ENCODE measurements at regions not wholly inside any gene's neighbourhood (a gene's known extent, or its start where the extent isn't known, plus 50 kb on each side); places are given as distances from the start of the nearest gene placed in this dataset.
"Not testable (repeated sequence)": the region's sequence is repeated elsewhere in the genome, so short reads cannot be mapped to it uniquely, and the experiment has no call there.

GRCh38 chr9:41754822-41755221, 374.4 kb downstream of the CNTNAP3B start:
- not testable (repeated sequence) for H3K9me2 ChIP-seq (ENCODE audit: insufficient read depth, low read length); H3K9ac ChIP-seq (ENCODE audit: low read length); H3K9me3 ChIP-seq (ENCODE audit: low read length); H3F3A ChIP-seq (ENCODE audit: insufficient read depth, low read length, poor library complexity, severe bottlenecking); H3K27ac ChIP-seq (ENCODE audit: low read length); H3K4me2 ChIP-seq (ENCODE audit: low read length); H3K36me3 ChIP-seq (ENCODE audit: insufficient read depth, low read length); H3K4me3 ChIP-seq (ENCODE audit: low read length); H2AFZ ChIP-seq (ENCODE audit: low read depth, low read length); H4K20me1 ChIP-seq (ENCODE audit: insufficient read depth); H3K27me3 ChIP-seq (ENCODE audit: insufficient read depth, low read depth, low read length); H3K79me2 ChIP-seq (replicated peaks; ENCODE audit: insufficient read depth, low read length)

GRCh38 chr9:41754403-41754802, 374.8 kb downstream of the CNTNAP3B start:
- not testable (repeated sequence) for H3K79me2 ChIP-seq (replicated peaks; ENCODE audit: insufficient read depth, low read length); H3K9me3 ChIP-seq (ENCODE audit: low read length); H3F3A ChIP-seq (ENCODE audit: insufficient read depth, low read length, poor library complexity, severe bottlenecking); H3K9ac ChIP-seq (ENCODE audit: low read length); H3K27ac ChIP-seq (ENCODE audit: low read length); H4K20me1 ChIP-seq (ENCODE audit: insufficient read depth); H3K27me3 ChIP-seq (ENCODE audit: insufficient read depth, low read depth, low read length); H3K9me2 ChIP-seq (ENCODE audit: insufficient read depth, low read length); H3K4me3 ChIP-seq (ENCODE audit: low read length); H2AFZ ChIP-seq (ENCODE audit: low read depth, low read length); H3K36me3 ChIP-seq (ENCODE audit: insufficient read depth, low read length); H3K4me2 ChIP-seq (ENCODE audit: low read length)

DNA sequence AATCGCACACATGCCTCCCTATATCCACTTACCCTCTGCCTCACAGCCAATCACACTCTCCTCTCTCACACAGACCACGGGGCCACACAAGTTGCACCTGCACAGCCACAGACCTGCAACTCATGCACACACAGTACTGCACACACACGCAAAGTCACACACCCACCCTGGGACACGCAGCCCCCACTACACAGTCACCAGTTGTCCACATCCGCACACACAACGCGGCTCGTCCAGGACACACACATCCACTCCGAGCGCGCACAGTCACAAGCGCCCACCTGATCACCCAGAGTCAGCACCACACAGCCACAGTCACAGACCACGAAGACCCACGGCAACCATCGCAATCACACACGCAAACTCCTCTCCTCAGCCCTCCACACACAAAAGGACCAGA, 387.3 kb downstream of the CNTNAP3B start:
- H3K4me3 ChIP-seq (ENCODE audit: low read length); H3K79me2 ChIP-seq (replicated peaks; ENCODE audit: insufficient read depth, low read length); H3F3A ChIP-seq (ENCODE audit: insufficient read depth, low read length, poor library complexity, severe bottlenecking); H3K9ac ChIP-seq (ENCODE audit: low read length); H4K20me1 ChIP-seq (ENCODE audit: insufficient read depth); H3K9me3 ChIP-seq (ENCODE audit: low read length); H3K27ac ChIP-seq (ENCODE audit: low read length); H2AFZ ChIP-seq (ENCODE audit: low read depth, low read length); H3K27me3 ChIP-seq (ENCODE audit: insufficient read depth, low read depth, low read length); H3K36me3 ChIP-seq (ENCODE audit: insufficient read depth, low read length); H3K9me2 ChIP-seq (ENCODE audit: insufficient read depth, low read length); H3K4me2 ChIP-seq (ENCODE audit: low read length): not testable (repeated sequence)

DNA sequence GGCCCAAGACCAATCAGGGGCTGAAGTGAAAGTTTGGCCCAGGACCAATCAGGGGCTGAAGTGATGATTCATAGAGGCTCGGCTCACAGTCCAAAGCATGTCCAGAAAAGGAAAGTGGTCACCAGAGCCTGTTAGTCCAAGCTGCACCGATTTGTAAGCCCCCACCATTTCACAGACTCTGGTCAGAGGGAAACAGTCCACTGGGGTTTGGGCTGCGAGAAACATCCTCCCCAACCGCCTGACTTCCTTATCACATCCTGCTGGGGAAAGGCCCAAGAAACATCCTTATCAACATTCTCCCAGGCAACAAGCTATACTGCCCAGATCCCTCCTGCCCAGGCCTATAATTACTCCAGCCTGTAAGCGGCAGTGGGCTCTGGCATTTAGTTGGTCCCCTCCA, 388.1 kb downstream of the CNTNAP3B start:
- not testable (repeated sequence) for H3K27ac ChIP-seq (ENCODE audit: low read length); H3K79me2 ChIP-seq (replicated peaks; ENCODE audit: insufficient read depth, low read length); H3K36me3 ChIP-seq (ENCODE audit: insufficient read depth, low read length); H3K9me3 ChIP-seq (ENCODE audit: low read length); H3F3A ChIP-seq (ENCODE audit: insufficient read depth, low read length, poor library complexity, severe bottlenecking); H3K9me2 ChIP-seq (ENCODE audit: insufficient read depth, low read length); H2AFZ ChIP-seq (ENCODE audit: low read depth, low read length); H4K20me1 ChIP-seq (ENCODE audit: insufficient read depth); H3K4me3 ChIP-seq (ENCODE audit: low read length); H3K27me3 ChIP-seq (ENCODE audit: insufficient read depth, low read depth, low read length); H3K9ac ChIP-seq (ENCODE audit: low read length); H3K4me2 ChIP-seq (ENCODE audit: low read length)

GRCh38 chr9:41738681-41739080, 390.5 kb downstream of the CNTNAP3B start:
- H3K79me2 ChIP-seq (replicated peaks; ENCODE audit: insufficient read depth, low read length); H3K9me3 ChIP-seq (ENCODE audit: low read length); H3F3A ChIP-seq (ENCODE audit: insufficient read depth, low read length, poor library complexity, severe bottlenecking); H3K27me3 ChIP-seq (ENCODE audit: insufficient read depth, low read depth, low read length); H2AFZ ChIP-seq (ENCODE audit: low read depth, low read length); H3K27ac ChIP-seq (ENCODE audit: low read length); H4K20me1 ChIP-seq (ENCODE audit: insufficient read depth); H3K9ac ChIP-seq (ENCODE audit: low read length); H3K9me2 ChIP-seq (ENCODE audit: insufficient read depth, low read length); H3K4me3 ChIP-seq (ENCODE audit: low read length); H3K36me3 ChIP-seq (ENCODE audit: insufficient read depth, low read length); H3K4me2 ChIP-seq (ENCODE audit: low read length): not testable (repeated sequence)

DNA sequence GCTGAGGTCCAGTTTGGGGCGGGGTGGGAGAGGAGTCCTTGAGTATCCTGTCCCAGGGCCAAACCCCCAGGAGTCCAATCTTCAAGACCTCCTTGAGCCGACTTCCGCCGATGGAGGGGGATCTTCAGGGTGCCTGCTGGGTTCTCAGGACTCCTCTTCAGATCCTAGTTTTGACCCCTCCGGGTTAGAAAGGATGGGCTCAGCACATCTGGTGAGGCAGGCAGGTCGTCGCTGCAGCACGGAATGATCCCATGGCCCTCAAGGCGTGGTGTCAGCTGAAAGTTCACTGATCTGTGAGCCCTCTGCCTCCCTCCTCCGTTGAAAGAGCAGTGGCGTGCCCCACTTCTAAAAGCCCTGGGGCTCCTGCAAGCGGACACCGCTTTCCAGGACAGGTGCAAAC, 430.0 kb downstream of the CNTNAP3B start:
- not testable (repeated sequence) for H3K36me3 ChIP-seq (ENCODE audit: insufficient read depth, low read length); H3K9me2 ChIP-seq (ENCODE audit: insufficient read depth, low read length); H3K9me3 ChIP-seq (ENCODE audit: low read length); H3K4me3 ChIP-seq (ENCODE audit: low read length); H3K27me3 ChIP-seq (ENCODE audit: insufficient read depth, low read depth, low read length); H3K27ac ChIP-seq (ENCODE audit: low read length); H3K79me2 ChIP-seq (replicated peaks; ENCODE audit: insufficient read depth, low read length); H3K9ac ChIP-seq (ENCODE audit: low read length); H3K4me2 ChIP-seq (ENCODE audit: low read length); H4K20me1 ChIP-seq (ENCODE audit: insufficient read depth); H2AFZ ChIP-seq (ENCODE audit: low read depth, low read length); H3F3A ChIP-seq (ENCODE audit: insufficient read depth, low read length, poor library complexity, severe bottlenecking)

DNA sequence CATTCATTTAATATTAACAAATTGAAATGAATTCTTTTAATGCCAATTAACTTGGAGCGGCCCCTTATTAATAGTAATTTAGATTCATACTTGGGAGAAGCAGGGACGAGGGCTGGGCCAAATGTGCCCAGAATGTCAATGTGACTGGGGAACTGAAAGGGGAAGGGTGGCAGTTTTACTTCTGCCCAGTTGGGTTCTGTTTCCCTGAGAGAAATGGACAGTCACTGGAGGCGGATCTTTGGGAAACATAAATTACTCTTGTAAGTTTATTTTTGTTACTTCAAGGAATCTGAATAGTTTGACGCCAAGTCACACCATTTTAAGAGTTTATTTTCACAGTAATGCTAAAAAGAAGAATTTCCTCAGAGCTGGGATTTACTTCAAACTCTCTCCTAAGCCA, 432.1 kb downstream of the CNTNAP3B start:
- H3K36me3 ChIP-seq (ENCODE audit: insufficient read depth, low read length); H3K27me3 ChIP-seq (ENCODE audit: insufficient read depth, low read depth, low read length); H3K9me2 ChIP-seq (ENCODE audit: insufficient read depth, low read length); H3K9ac ChIP-seq (ENCODE audit: low read length); H3K27ac ChIP-seq (ENCODE audit: low read length); H2AFZ ChIP-seq (ENCODE audit: low read depth, low read length); H3K79me2 ChIP-seq (replicated peaks; ENCODE audit: insufficient read depth, low read length); H4K20me1 ChIP-seq (ENCODE audit: insufficient read depth); H3K9me3 ChIP-seq (ENCODE audit: low read length); H3K4me2 ChIP-seq (ENCODE audit: low read length); H3K4me3 ChIP-seq (ENCODE audit: low read length); H3F3A ChIP-seq (ENCODE audit: insufficient read depth, low read length, poor library complexity, severe bottlenecking): not testable (repeated sequence)

- H3K27me3 ChIP-seq (ENCODE audit: insufficient read depth, low read depth, low read length); H3K9me2 ChIP-seq (ENCODE audit: insufficient read depth, low read length); H3K36me3 ChIP-seq (ENCODE audit: insufficient read depth, low read length); H4K20me1 ChIP-seq (ENCODE audit: insufficient read depth); H3F3A ChIP-seq (ENCODE audit: insufficient read depth, low read length, poor library complexity, severe bottlenecking); H3K9me3 ChIP-seq (ENCODE audit: low read length); H3K27ac ChIP-seq (ENCODE audit: low read length); H2AFZ ChIP-seq (ENCODE audit: low read depth, low read length); H3K4me2 ChIP-seq (ENCODE audit: low read length); H3K4me3 ChIP-seq (ENCODE audit: low read length); H3K9ac ChIP-seq (ENCODE audit: low read length); H3K79me2 ChIP-seq (replicated peaks; ENCODE audit: insufficient read depth, low read length): not testable (repeated sequence)
These were observed 449.9 kb downstream of the CNTNAP3B start for GRCh38 chr9:41679312-41679711.
